H1 (cell line): ENCODE measurements at regions not wholly inside any gene's neighbourhood (a gene's known extent, or its start where the extent isn't known, plus 50 kb on each side); places are given as distances from the start of the nearest gene placed in this dataset.
"Not testable (repeated sequence)": the region's sequence is repeated elsewhere in the genome, so short reads cannot be mapped to it uniquely, and the experiment has no call there.

ENCODE experiments used
- CTCF ChIA-PET: fragments of 300-600 bp; sonication (Branson Sonifier 250); formaldehyde crosslinking; loops from one replicate; lab custom pipeline; 2021; ENCODE audit not compliant: partially characterized antibody; lab: Charles Lee
- POLR2A ChIA-PET: fragments of 300-600 bp; sonication (Branson Sonifier 250); formaldehyde crosslinking; loops from one replicate; lab custom pipeline; 2021; ENCODE audit warnings: inconsistent platforms; ENCODE audit not compliant: partially characterized antibody; lab: Charles Lee
- DNase-seq, 2 experiments: peaks; one replicate each; pipeline versions ENCODE4 v3.0.0 to v3.0.0-alpha.2; 2010 to 2022; ENCODE audit warnings: low spot score in 2 of 2, low read depth in 1 of 2, mixed read lengths in 1 of 2
- FAIRE-seq: peaks from 2 replicates; lab custom pipeline; 2011; peaks lifted over from hg19 to GRCh38; lab: Jason Lieb, UNC
- H2AFZ ChIP-seq: 2 replicates; pipeline ENCODE4 v1.8.1; 2012; ENCODE audit warnings: low read length, inconsistent platforms
- H2AK5ac ChIP-seq: 2 replicates; pipeline ENCODE4 v1.6.1; 2013; ENCODE audit warnings: low read depth, low read length
- H2BK120ac ChIP-seq: replicated peaks from 2 replicates; pipeline ENCODE3; 2013; ENCODE audit warnings: low read depth, low read length, inconsistent platforms
- H2BK12ac ChIP-seq: 2 replicates; pipeline ENCODE4 v1.6.1; 2013; ENCODE audit warnings: low read depth, low read length
- H2BK15ac ChIP-seq: 2 replicates; pipeline ENCODE4 v1.6.1; 2013; ENCODE audit warnings: low read length
- H2BK20ac ChIP-seq: 2 replicates; pipeline ENCODE4 v1.6.1; 2013; ENCODE audit warnings: low read length
- H2BK5ac ChIP-seq: 2 replicates; pipeline ENCODE4 v1.6.1; 2013; ENCODE audit warnings: low read depth, low read length
- H3K14ac ChIP-seq: 2 replicates; pipeline ENCODE4 v1.6.1; 2013; ENCODE audit warnings: inconsistent platforms; ENCODE audit not compliant: insufficient read length
- H3K18ac ChIP-seq: 2 replicates; pipeline ENCODE4 v1.6.1; 2013; ENCODE audit warnings: low read length; ENCODE audit errors: extremely low read depth
- H3K23ac ChIP-seq: 2 replicates; pipeline ENCODE4 v1.6.1; 2013; ENCODE audit warnings: inconsistent platforms; ENCODE audit not compliant: insufficient read length
- H3K23me2 ChIP-seq: 2 replicates; pipeline ENCODE4 v1.6.1; 2013; ENCODE audit warnings: low read depth, low read length
- H3K27ac ChIP-seq: 2 replicates; pipeline ENCODE4 v1.6.1; 2011; ENCODE audit warnings: low read depth, low read length, inconsistent platforms
- H3K27me3 ChIP-seq, 4 experiments: replicated peaks in 1 of 4; 1 replicate in 1 of 4; 2 replicates in 3 of 4; pipeline versions ENCODE4 v1.6.1 to v1.8.1; 2011 to 2013; ENCODE audit warnings: low read length in 3 of 4, mild to moderate bottlenecking in 3 of 4, inconsistent platforms in 2 of 4, mixed read lengths in 2 of 4, moderate library complexity in 1 of 4; ENCODE audit not compliant: control insufficient read depth in 3 of 4, insufficient read depth in 3 of 4; ENCODE audit errors: extremely low read depth in 1 of 4
- H3K36me3 ChIP-seq, 4 experiments: 2 replicates each; pipeline versions ENCODE4 v1.6.1 to v1.8.1; 2011 to 2013; ENCODE audit warnings: mild to moderate bottlenecking in 4 of 4, low read length in 3 of 4, moderate library complexity in 2 of 4, control low read depth in 1 of 4, inconsistent platforms in 1 of 4; ENCODE audit not compliant: insufficient read depth in 4 of 4, control insufficient read depth in 2 of 4
- H3K4ac ChIP-seq: replicated peaks from 2 replicates; pipeline ENCODE3; 2013; ENCODE audit warnings: low read length, low read depth, mixed read lengths, inconsistent platforms; ENCODE audit not compliant: insufficient read length
- H3K4me1 ChIP-seq, 4 experiments: replicated peaks in 1 of 4; 1 replicate in 1 of 4; 2 replicates in 3 of 4; pipeline versions ENCODE4 v1.6.1 to v1.8.1; 2011 to 2013; ENCODE audit warnings: low read length in 3 of 4, inconsistent platforms in 2 of 4, mixed read lengths in 1 of 4; ENCODE audit not compliant: insufficient read depth in 4 of 4, control insufficient read depth in 3 of 4
- H3K4me2 ChIP-seq, 2 experiments: 2 replicates each; pipeline versions ENCODE4 v1.6.1 to v1.8.1; 2011 to 2013; ENCODE audit warnings: low read depth in 2 of 2, low read length in 2 of 2, control low read depth in 1 of 2, inconsistent platforms in 1 of 2, mild to moderate bottlenecking in 1 of 2; ENCODE audit not compliant: insufficient read depth in 1 of 2
- H3K4me3 ChIP-seq, 4 experiments: fragments of 200-600, 300-600 bp in 1 of 4; sonication (generic), shearing (Covaris generic), sonication (Bioruptor Twin) in 1 of 4; 2 replicates each; pipeline versions ENCODE4 v1.5.1 to v1.8.1; 2011 to 2016; ENCODE audit warnings: low read length in 4 of 4, low read depth in 3 of 4, control low read depth in 2 of 4, inconsistent platforms in 2 of 4, mild to moderate bottlenecking in 2 of 4, mixed read lengths in 1 of 4, moderate library complexity in 1 of 4; ENCODE audit not compliant: insufficient read depth in 2 of 4; ENCODE audit errors: extremely low read depth in 1 of 4
- H3K56ac ChIP-seq: replicated peaks from 2 replicates; pipeline ENCODE3; 2013; ENCODE audit warnings: low read depth, mild to moderate bottlenecking, mixed read lengths, low read length, inconsistent platforms; ENCODE audit not compliant: insufficient read length
- H3K79me1 ChIP-seq: 2 replicates; pipeline ENCODE4 v1.6.1; 2013; ENCODE audit warnings: low read depth, low read length, control low read depth
- H3K79me2 ChIP-seq, 2 experiments: 2 replicates each; pipeline versions ENCODE4 v1.6.1 to v1.8.1; 2012 to 2013; ENCODE audit warnings: low read length in 2 of 2, mild to moderate bottlenecking in 2 of 2, inconsistent platforms in 1 of 2; ENCODE audit not compliant: insufficient read depth in 2 of 2, control insufficient read depth in 1 of 2
- H3K9ac ChIP-seq, 4 experiments: replicated peaks in 1 of 4; 1 replicate in 1 of 4; 2 replicates in 3 of 4; pipeline versions ENCODE4 v1.6.1 to v1.8.1; 2011 to 2013; ENCODE audit warnings: low read depth in 3 of 4, low read length in 3 of 4, control low read depth in 2 of 4, mild to moderate bottlenecking in 2 of 4, moderate library complexity in 2 of 4, inconsistent platforms in 1 of 4; ENCODE audit errors: extremely low read depth in 1 of 4
- H3K9me3 ChIP-seq, 2 experiments: 2 replicates each; pipeline versions ENCODE4 v1.6.1 to v1.8.1; 2012 to 2013; ENCODE audit warnings: mild to moderate bottlenecking in 2 of 2, moderate library complexity in 2 of 2, control low read depth in 1 of 2, inconsistent platforms in 1 of 2, low read depth in 1 of 2, low read length in 1 of 2, mixed read lengths in 1 of 2; ENCODE audit not compliant: insufficient read depth in 2 of 2
- H4K20me1 ChIP-seq, 2 experiments: replicated peaks in 1 of 2; 2 replicates each; pipeline versions ENCODE3 to v1.8.1; 2011 to 2013; ENCODE audit warnings: inconsistent platforms in 2 of 2, low read length in 2 of 2, mild to moderate bottlenecking in 1 of 2; ENCODE audit not compliant: insufficient read depth in 2 of 2, control insufficient read depth in 1 of 2
- H4K5ac ChIP-seq: 2 replicates; pipeline ENCODE4 v1.6.1; 2013; ENCODE audit warnings: low read length, low read depth, mixed read lengths, inconsistent platforms; ENCODE audit not compliant: insufficient read length
- H4K8ac ChIP-seq: 2 replicates; pipeline ENCODE4 v1.8.0; 2013; ENCODE audit warnings: mild to moderate bottlenecking, moderate library complexity, low read length, inconsistent platforms; ENCODE audit not compliant: insufficient read depth; ENCODE audit errors: extremely low read depth
- H4K91ac ChIP-seq: replicated peaks from 2 replicates; pipeline ENCODE3; 2013; ENCODE audit warnings: low read length, mixed read lengths, inconsistent platforms; ENCODE audit not compliant: insufficient read length
- HDAC2 ChIP-seq, 2 experiments: fragments of 300-600 bp in 1 of 2; sonication (generic) in 1 of 2; IDR thresholded peaks; 2 replicates each; pipeline ENCODE4 v1.6.1; 2011 to 2012; ENCODE audit warnings: low read depth in 2 of 2, low read length in 2 of 2, mild to moderate bottlenecking in 2 of 2, moderate library complexity in 2 of 2, borderline replicate concordance in 1 of 2, inconsistent platforms in 1 of 2
- RFX5 ChIP-seq: IDR thresholded peaks from 2 replicates; pipeline ENCODE4 v1.6.1; 2011; ENCODE audit warnings: low read depth, low read length, improper control_type of control experiment, borderline replicate concordance
- WGBS, 2 experiments: shearing (Covaris generic) in 1 of 2; methylation state at CpG; one replicate each; pipeline versions ENCODE4 v1.1.6 to v1.1.7; 2013 to 2015; ENCODE audit warnings: low lambda C conversion rate in 2 of 2, mixed read lengths in 2 of 2, inconsistent platforms in 1 of 2, low coverage in 1 of 2, missing lambda C conversion rate in 1 of 2; ENCODE audit not compliant: insufficient replicate concordance in 2 of 2, insufficient coverage in 1 of 2, insufficient read length in 1 of 2; ENCODE audit errors: extremely low coverage in 1 of 2, missing lambda C conversion rate in 1 of 2; 5-methylcytosine and 5-hydroxymethylcytosine counted together
- TF ChIP-seq, protein P1 (sequence below): IDR thresholded peaks from 2 replicates; pipeline ENCODE4 v1.6.1; 2012; ENCODE audit warnings: inconsistent platforms

DNA sequence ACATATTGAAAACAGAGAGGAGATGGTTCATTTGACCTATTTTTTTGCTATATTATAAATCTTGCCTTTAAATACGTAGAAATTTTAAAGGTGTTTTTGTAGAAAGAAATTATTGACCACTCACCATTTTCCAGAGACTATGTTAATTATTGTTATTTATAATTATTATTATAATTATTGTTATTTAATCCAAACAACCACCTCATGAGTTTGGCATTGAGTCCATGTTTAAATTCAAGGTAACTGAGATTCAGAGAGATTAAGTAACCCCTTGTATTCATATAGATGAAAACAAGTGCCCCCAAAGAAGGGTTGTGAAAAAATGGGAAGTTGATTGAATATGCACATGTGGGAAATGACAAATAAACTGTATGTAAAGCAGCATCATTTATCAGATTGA is 692.5 kb upstream of the MIR17HG start (continued):
- TF ChIP-seq HDAC2 (IDR thresholded peaks at IDR 0.05; ENCODE audit: borderline replicate concordance in 1 of 2, low read depth in 2 of 2, low read length in 2 of 2) = no peak
- TF ChIP-seq, protein P1, sequence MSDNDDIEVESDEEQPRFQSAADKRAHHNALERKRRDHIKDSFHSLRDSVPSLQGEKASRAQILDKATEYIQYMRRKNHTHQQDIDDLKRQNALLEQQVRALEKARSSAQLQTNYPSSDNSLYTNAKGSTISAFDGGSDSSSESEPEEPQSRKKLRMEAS = no peak
- no peak for TF ChIP-seq RFX5

DNA sequence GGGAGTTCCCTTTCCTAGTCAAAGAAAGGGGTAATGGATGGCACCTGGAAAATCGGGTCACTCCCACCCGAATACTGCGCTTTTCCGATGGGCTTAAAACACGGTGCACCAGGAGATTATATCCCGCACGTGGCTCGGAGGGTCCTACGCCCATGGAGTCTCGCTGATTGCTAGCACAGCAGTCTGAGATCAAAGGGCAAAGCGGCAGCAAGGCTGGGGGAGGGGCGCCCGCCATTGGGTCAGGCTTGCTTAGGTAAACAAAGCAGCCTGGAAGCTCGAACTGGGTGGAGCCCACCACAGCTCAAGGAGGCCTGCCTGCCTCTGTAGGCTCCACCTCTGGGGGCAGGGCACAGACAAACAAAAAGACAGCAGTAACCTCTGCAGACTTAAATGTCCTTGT is 683.3 kb upstream of the MIR17HG start:
- CTCF ChIA-PET, FAIRE-seq: not testable (repeated sequence)

More for the DNA sequence above, 683.3 kb upstream of the MIR17HG start:
- H2BK15ac ChIP-seq, H3K4me1 ChIP-seq, H3K23me2 ChIP-seq, H2BK120ac ChIP-seq, H3K79me1 ChIP-seq, H3K79me2 ChIP-seq, POLR2A ChIA-PET, DNase-seq, H4K5ac ChIP-seq, H3K14ac ChIP-seq, H3K4me3 ChIP-seq, H2BK20ac ChIP-seq, H3K4ac ChIP-seq, H3K9ac ChIP-seq, H4K20me1 ChIP-seq, H2BK12ac ChIP-seq, H3K36me3 ChIP-seq, H4K8ac ChIP-seq, H3K27ac ChIP-seq, H2BK5ac ChIP-seq, H2AK5ac ChIP-seq, H3K23ac ChIP-seq, H3K4me2 ChIP-seq, H3K27me3 ChIP-seq, H4K91ac ChIP-seq, H3K56ac ChIP-seq, H3K9me3 ChIP-seq, H3K18ac ChIP-seq, H2AFZ ChIP-seq: not testable (repeated sequence)
- WGBS, 2 experiments = 89% methylated on average over 14 of the region's 14 CpGs; no CpG with 5 or more reads in 1 of the 2 experiments
